CD14-positive monocyte (primary cell): ENCODE measurements at regions not wholly inside any gene's neighbourhood (a gene's known extent, or its start where the extent isn't known, plus 50 kb on each side); places are given as distances from the start of the nearest gene placed in this dataset.
A peak's percentile ranks its signal among the peaks of the same experiment; 100 is the strongest.

ENCODE experiments used
- DNase-seq, 3 donors: peaks; one replicate each; pipeline ENCODE4 v3.0.0-alpha.2; 2011 to 2022
- H2AFZ ChIP-seq: 2 replicates; pipeline ENCODE4 v1.6.0; 2012; ENCODE audit warnings: mild to moderate bottlenecking, low read depth, low read length, inconsistent platforms; ENCODE audit not compliant: insufficient read depth, poor library complexity, severe bottlenecking
- H3K27ac ChIP-seq, 2 donors: 1 replicate in 1 of 2; 2 replicates in 1 of 2; pipeline ENCODE4 v1.5.1; 2012 to 2013; ENCODE audit warnings: low read length in 2 of 2, control low read depth in 1 of 2, inconsistent platforms in 1 of 2, low read depth in 1 of 2, mild to moderate bottlenecking in 1 of 2
- H3K27me3 ChIP-seq, 2 donors: one replicate each; pipeline versions ENCODE4 v1.6.0 to v1.6.1; 2011 to 2013; ENCODE audit warnings: low read length in 2 of 2; ENCODE audit not compliant: control insufficient read depth in 2 of 2, insufficient read depth in 2 of 2
- H3K36me3 ChIP-seq, 2 donors: replicated peaks in 1 of 2; 1 replicate in 1 of 2; 2 replicates in 1 of 2; pipeline versions ENCODE4 v1.5.1 to v1.6.1; 2012 to 2013; ENCODE audit warnings: low read length in 2 of 2, control low read depth in 1 of 2, inconsistent platforms in 1 of 2, mild to moderate bottlenecking in 1 of 2; ENCODE audit not compliant: insufficient read depth in 2 of 2, control insufficient read depth in 1 of 2
- H3K4me1 ChIP-seq, 2 donors: 1 replicate in 1 of 2; 2 replicates in 1 of 2; pipeline versions ENCODE4 v1.5.1 to v1.6.1; 2012 to 2013; ENCODE audit warnings: low read length in 2 of 2, control low read depth in 1 of 2, inconsistent platforms in 1 of 2, mild to moderate bottlenecking in 1 of 2, moderate library complexity in 1 of 2; ENCODE audit not compliant: insufficient read depth in 2 of 2, control insufficient read depth in 1 of 2
- H3K4me2 ChIP-seq: replicated peaks from 2 replicates; pipeline ENCODE3; 2012; ENCODE audit warnings: low read length, moderate library complexity, mild to moderate bottlenecking; ENCODE audit not compliant: poor library complexity, severe bottlenecking; ENCODE audit errors: extremely low read depth
- H3K4me3 ChIP-seq, 3 experiments: fragments of 200-600 bp in 1 of 3; sonication (generic) in 1 of 3; replicated peaks in 1 of 3; 1 replicate in 2 of 3; 2 replicates in 1 of 3; pipeline ENCODE4 v1.5.1; 2011 to 2013; ENCODE audit warnings: low read length in 3 of 3, mild to moderate bottlenecking in 3 of 3, control low read depth in 2 of 3, low read depth in 2 of 3, inconsistent platforms in 1 of 3, moderate library complexity in 1 of 3
- H3K79me2 ChIP-seq: 2 replicates; pipeline ENCODE4 v1.6.0; 2012; ENCODE audit warnings: mild to moderate bottlenecking, control low read depth, inconsistent platforms, low read length, moderate library complexity; ENCODE audit not compliant: insufficient read depth
- H3K9ac ChIP-seq: 2 replicates; pipeline ENCODE4 v1.6.0; 2017; ENCODE audit warnings: low read length, mild to moderate bottlenecking; ENCODE audit not compliant: insufficient read depth, poor library complexity, severe bottlenecking
- H3K9me3 ChIP-seq, 2 donors: replicated peaks in 1 of 2; 1 replicate in 1 of 2; 2 replicates in 1 of 2; pipeline versions ENCODE4 v1.5.1 to v1.6.1; 2012 to 2013; ENCODE audit warnings: low read length in 2 of 2, control low read depth in 1 of 2; ENCODE audit not compliant: control insufficient read depth in 1 of 2, insufficient read depth in 1 of 2
- H4K20me1 ChIP-seq: 2 replicates; pipeline ENCODE4 v1.6.0; 2012; ENCODE audit warnings: mild to moderate bottlenecking, low read length, control low read depth, moderate library complexity; ENCODE audit not compliant: insufficient read depth
- H3K27ac Mint-ChIP-seq, 7 donors: one replicate each; pipeline ENCODE4 v1.8.0; 2020; ENCODE audit warnings: mild to moderate bottlenecking in 7 of 7, mixed read lengths in 7 of 7, moderate library complexity in 6 of 7, inconsistent platforms in 2 of 7
- H3K27me3 Mint-ChIP-seq, 3 donors: one replicate each; pipeline ENCODE4 v1.8.0; 2021 to 2022; ENCODE audit warnings: low read depth in 3 of 3, mild to moderate bottlenecking in 3 of 3, mixed read lengths in 3 of 3, moderate library complexity in 3 of 3, inconsistent platforms in 1 of 3
- H3K36me3 Mint-ChIP-seq, 2 donors: one replicate each; pipeline ENCODE4 v1.8.0; 2020; ENCODE audit warnings: mixed read lengths in 2 of 2, inconsistent platforms in 1 of 2, mild to moderate bottlenecking in 1 of 2
- H3K4me1 Mint-ChIP-seq: one replicate; pipeline ENCODE4 v1.8.0; 2020; ENCODE audit warnings: mild to moderate bottlenecking, mixed read lengths
- H3K4me3 Mint-ChIP-seq, 2 donors: one replicate each; pipeline ENCODE4 v1.8.0; 2020; ENCODE audit warnings: mild to moderate bottlenecking in 2 of 2, mixed read lengths in 2 of 2, moderate library complexity in 1 of 2
- H3K9me3 Mint-ChIP-seq, 7 donors: one replicate each; pipeline ENCODE4 v1.8.0; 2020 to 2022; ENCODE audit warnings: mixed read lengths in 7 of 7, mild to moderate bottlenecking in 6 of 7, moderate library complexity in 6 of 7, inconsistent platforms in 2 of 7
- CTCF ChIP-seq: fragments of 200-600 bp; IDR thresholded peaks from one replicate; pipeline ENCODE4 v1.8.0; 2022; ENCODE audit warnings: antibody characterized with exemption, mild to moderate bottlenecking
- WGBS: methylation state at CpG from one replicate; pipeline ENCODE4 v1.1.5; 2013; ENCODE audit warnings: missing lambda C conversion rate; ENCODE audit not compliant: insufficient coverage; 5-methylcytosine and 5-hydroxymethylcytosine counted together
- intact Hi-C, 2 donors: fragments of 100-400 bp; cut with micrococcal nuclease; formaldehyde crosslinking; loops; one replicate each; pipeline versions ENCODE4 v1.15.0 to v1.15.1; 2023

- H3K27ac ChIP-seq, result no peak overlapping the region
- Mint-ChIP-seq H3K4me3 (no peak overlapping the region), H3K4me1 (no peaks in the 10 kb centered on the region), H3K36me3 (no peaks in the 10 kb centered on the region), H3K27me3 (no peaks in the 10 kb centered on the region), H3K9me3 (peaks cover 0 to 8% (median 3%) of the 10 kb centered on the region in 7 donors), H3K27ac (peak overlapping the region in 1 of 7 donors; percentile 43)
- H3K4me2 ChIP-seq, result no peak overlapping the region
- H2AFZ ChIP-seq, result no peak overlapping the region
- DNase-seq, result no peak
- no peaks in the 10 kb centered on the region for H3K79me2 ChIP-seq
- peaks cover 0 to 2% of the 10 kb centered on the region in 2 donors for H3K9me3 ChIP-seq
- H3K4me1 ChIP-seq, result no peaks in the 10 kb centered on the region
- H3K9ac ChIP-seq, result no peak overlapping the region
- TF ChIP-seq CTCF, result no peak
- intact Hi-C loops, result no loop called here
- H3K4me3 ChIP-seq, result no peak overlapping the region
- H3K36me3 ChIP-seq, result no peaks in the 10 kb centered on the region
- no peaks in the 10 kb centered on the region for H4K20me1 ChIP-seq
- WGBS, result 30% methylated on average over 2 of the region's 2 CpGs
- H3K27me3 ChIP-seq, result no peaks in the 10 kb centered on the region
These were observed 71.4 kb upstream of the UGT2B10 start for GRCh38 chr4:68744368-68744767.

GRCh38 chr4:68748181-68748991 lies 67.4 kb upstream of the UGT2B10 start:
- intact Hi-C loops, result no loop called here
- Histone ChIP-seq H2AFZ (no peak overlapping the region), H3K27me3 (no peaks in the 10 kb centered on the region), H3K4me3 (no peak overlapping the region), H4K20me1 (no peaks in the 10 kb centered on the region), H3K9ac (no peak overlapping the region), H3K36me3 (no peaks in the 10 kb centered on the region), H3K4me1 (no peaks in the 10 kb centered on the region), H3K4me2 (no peak overlapping the region), H3K79me2 (no peaks in the 10 kb centered on the region), H3K27ac (no peak overlapping the region), H3K9me3 (no peaks in the 10 kb centered on the region)
- Mint-ChIP-seq H3K27me3 (peaks cover 0 to 2% (median 0%) of the 10 kb centered on the region in 3 donors), H3K4me3 (no peak overlapping the region), H3K36me3 (no peaks in the 10 kb centered on the region), H3K9me3 (peaks cover 2 to 8% (median 5%) of the 10 kb centered on the region in 7 donors), H3K4me1 (no peaks in the 10 kb centered on the region), H3K27ac (peak overlapping the region in 1 of 7 donors; percentile 68)
- TF ChIP-seq CTCF, result no peak
- DNase-seq, result no peak
- 54% methylated on average over 4 of the region's 8 CpGs for WGBS
